ENCODE measurements at regions not wholly inside any gene's neighbourhood (a gene's known extent, or its start where the extent isn't known, plus 50 kb on each side); places are given as distances from the start of the nearest gene placed in this dataset.

- TF ChIP-seq CTCF (IDR thresholded peaks at IDR 0.05; ENCODE audit: unreplicated experiment), result no peak
- peaks cover 5% of the 10 kb centered on the region for H3K9me3 Mint-ChIP-seq
- peaks cover 3% of the 10 kb centered on the region for H3K27me3 Mint-ChIP-seq (ENCODE audit: low read depth)
- no peaks in the 10 kb centered on the region for H3K36me3 Mint-ChIP-seq
- DNase-seq (ENCODE audit: low spot score in 2 of 2, unreplicated experiment in 2 of 2), result no peak
- H3K27ac Mint-ChIP-seq, result no peak overlapping the region
- no peak overlapping the region for H3K4me3 Mint-ChIP-seq
- no peaks in the 10 kb centered on the region for H3K4me1 Mint-ChIP-seq
These were observed 623.1 kb downstream of the ADCYAP1 start for GRCh38 chr18:1527805-1528204.

- no peak overlapping the region for H3K27ac Mint-ChIP-seq
- no peak overlapping the region for H3K4me3 Mint-ChIP-seq
- no peaks in the 10 kb centered on the region for H3K36me3 Mint-ChIP-seq
- H3K9me3 Mint-ChIP-seq, result peaks cover 5% of the 10 kb centered on the region
- no peak for TF ChIP-seq CTCF (IDR thresholded peaks at IDR 0.05; ENCODE audit: unreplicated experiment)
- H3K4me1 Mint-ChIP-seq, result no peaks in the 10 kb centered on the region
- no peak for DNase-seq (ENCODE audit: low spot score in 2 of 2, unreplicated experiment in 2 of 2)
- peaks cover 3% of the 10 kb centered on the region for H3K27me3 Mint-ChIP-seq (ENCODE audit: low read depth)
These were observed 623.8 kb downstream of the ADCYAP1 start for GRCh38 chr18:1528447-1528846.

- Mint-ChIP-seq H3K27ac (no peak overlapping the region), H3K36me3 (no peaks in the 10 kb centered on the region), H3K9me3 (peaks cover 5% of the 10 kb centered on the region), H3K4me3 (no peak overlapping the region), H3K4me1 (no peaks in the 10 kb centered on the region), H3K27me3 (ENCODE audit: low read depth) (peaks cover 3% of the 10 kb centered on the region)
- DNase-seq (ENCODE audit: low spot score in 2 of 2, unreplicated experiment in 2 of 2), result no peak
- no peak for TF ChIP-seq CTCF (IDR thresholded peaks at IDR 0.05; ENCODE audit: unreplicated experiment)
These were observed 624.4 kb downstream of the ADCYAP1 start for GRCh38 chr18:1528964-1529509.

GRCh38 chr18:1530650-1531049, 626.0 kb downstream of the ADCYAP1 start:
- peaks cover 3% of the 10 kb centered on the region for H3K27me3 Mint-ChIP-seq (ENCODE audit: low read depth)
- H3K4me3 Mint-ChIP-seq, result no peak overlapping the region
- no peaks in the 10 kb centered on the region for H3K36me3 Mint-ChIP-seq
- no peak overlapping the region for H3K27ac Mint-ChIP-seq
- no peak for TF ChIP-seq CTCF (IDR thresholded peaks at IDR 0.05; ENCODE audit: unreplicated experiment)
- DNase-seq (ENCODE audit: low spot score in 2 of 2, unreplicated experiment in 2 of 2), result no peak
- peaks cover 5% of the 10 kb centered on the region for H3K9me3 Mint-ChIP-seq
- no peaks in the 10 kb centered on the region for H3K4me1 Mint-ChIP-seq

GRCh38 chr18:1539276-1539675, 634.6 kb downstream of the ADCYAP1 start:
- no peak for TF ChIP-seq CTCF (IDR thresholded peaks at IDR 0.05; ENCODE audit: unreplicated experiment)
- Mint-ChIP-seq H3K27ac (no peak overlapping the region), H3K4me3 (no peak overlapping the region), H3K9me3 (no peaks in the 10 kb centered on the region), H3K4me1 (no peaks in the 10 kb centered on the region), H3K27me3 (ENCODE audit: low read depth) (no peaks in the 10 kb centered on the region), H3K36me3 (no peaks in the 10 kb centered on the region)
- DNase-seq (ENCODE audit: low spot score in 2 of 2, unreplicated experiment in 2 of 2), result no peak

- no peaks in the 10 kb centered on the region for H3K36me3 Mint-ChIP-seq
- DNase-seq (ENCODE audit: low spot score in 2 of 2, unreplicated experiment in 2 of 2), result no peak
- H3K27me3 Mint-ChIP-seq (ENCODE audit: low read depth), result no peaks in the 10 kb centered on the region
- no peak overlapping the region for H3K27ac Mint-ChIP-seq
- no peaks in the 10 kb centered on the region for H3K9me3 Mint-ChIP-seq
- no peaks in the 10 kb centered on the region for H3K4me1 Mint-ChIP-seq
- no peak overlapping the region for H3K4me3 Mint-ChIP-seq
- no peak for TF ChIP-seq CTCF (IDR thresholded peaks at IDR 0.05; ENCODE audit: unreplicated experiment)
These were observed 636.8 kb downstream of the ADCYAP1 start for GRCh38 chr18:1541478-1541877.

Measured in mesothelial cell of epicardium (in vitro differentiated cells).